Jurkat, Clone E6-1 (cell line): ENCODE measurements at regions not wholly inside any gene's neighbourhood (a gene's known extent, or its start where the extent isn't known, plus 50 kb on each side); places are given as distances from the start of the nearest gene placed in this dataset.
A peak's percentile ranks its signal among the peaks of the same experiment; 100 is the strongest.
"Not testable (repeated sequence)": the region's sequence is repeated elsewhere in the genome, so short reads cannot be mapped to it uniquely, and the experiment has no call there.

Experiments used
- DNase-seq: peaks from one replicate; pipeline ENCODE4 v3.0.0-alpha.2; 2011; ENCODE audit warnings: low read depth, low spot score
- H3K4me3 ChIP-seq: 2 replicates; pipeline ENCODE4 v1.5.1; 2011; ENCODE audit warnings: mild to moderate bottlenecking, low read length, control low read depth, moderate library complexity

DNA sequence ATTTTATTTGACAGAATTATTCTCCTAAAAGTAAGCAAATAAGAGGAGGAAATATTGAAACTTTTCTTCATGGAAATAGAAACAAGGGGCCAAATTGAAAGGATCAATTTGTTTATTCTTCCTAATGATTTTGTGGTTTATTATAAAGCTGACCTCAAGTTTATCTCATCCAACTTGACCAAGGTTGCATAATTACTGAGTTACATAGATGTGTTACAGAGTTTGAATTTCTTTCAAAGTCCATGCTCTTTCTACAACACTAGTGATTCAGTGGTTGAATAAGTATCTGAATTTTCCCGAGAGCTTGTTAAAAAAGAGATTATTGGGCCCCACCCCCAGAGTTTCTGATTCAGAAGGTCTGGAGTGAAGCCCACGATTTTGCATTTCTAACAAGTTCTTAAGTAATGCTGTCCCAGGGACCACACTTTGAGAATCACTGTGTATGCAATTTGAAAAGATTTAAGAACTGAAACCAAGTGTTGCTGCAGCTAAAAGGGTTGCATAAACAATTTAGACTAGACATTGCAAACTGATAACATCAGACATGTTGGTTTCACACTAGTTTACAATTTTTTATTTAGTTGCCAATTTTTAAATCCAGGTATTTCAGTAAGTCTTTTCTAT lies 485.7 kb upstream of the ANO5 start:
- DNase-seq = no peak
- no peak overlapping the region for H3K4me3 ChIP-seq

DNA sequence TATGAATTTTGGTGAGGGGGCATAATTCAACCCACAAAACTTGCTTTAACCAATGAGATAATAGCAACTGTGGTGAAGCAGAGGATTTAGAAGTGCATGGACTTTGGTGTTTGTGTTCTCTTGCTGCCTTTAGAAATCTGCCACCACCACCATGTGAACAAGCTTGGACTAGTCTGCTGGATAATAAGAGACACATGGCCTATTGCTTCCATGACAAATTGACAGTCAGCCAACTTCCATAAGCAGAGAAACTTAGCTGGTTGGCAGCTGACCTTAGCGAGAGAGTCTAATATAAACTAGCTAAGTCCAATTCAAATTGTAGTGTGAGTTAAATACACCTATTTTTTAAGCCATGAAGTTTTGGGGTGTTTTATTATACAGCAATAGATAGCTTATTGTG lies 482.1 kb upstream of the ANO5 start:
- no peak for DNase-seq
- no peak overlapping the region for H3K4me3 ChIP-seq

DNA sequence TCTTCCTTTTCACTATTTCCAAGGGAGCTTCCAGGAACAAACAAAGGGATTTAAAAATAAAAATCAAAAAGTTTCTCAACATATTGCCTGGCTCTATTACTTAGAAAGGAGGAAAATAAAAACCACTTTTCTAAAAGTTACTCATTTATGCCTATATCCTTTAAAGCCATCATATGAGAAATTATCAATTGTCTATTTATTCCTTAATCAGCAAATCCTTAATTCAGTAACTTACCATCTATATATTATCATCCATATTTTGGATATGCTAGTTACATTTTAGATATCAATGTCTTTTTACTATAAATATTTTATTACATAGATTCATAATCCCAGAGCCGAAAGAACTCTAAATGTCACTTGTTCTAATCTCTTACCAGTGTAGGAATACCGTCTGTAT lies 481.5 kb upstream of the ANO5 start:
- DNase-seq = no peak
- no peak overlapping the region for H3K4me3 ChIP-seq

DNA sequence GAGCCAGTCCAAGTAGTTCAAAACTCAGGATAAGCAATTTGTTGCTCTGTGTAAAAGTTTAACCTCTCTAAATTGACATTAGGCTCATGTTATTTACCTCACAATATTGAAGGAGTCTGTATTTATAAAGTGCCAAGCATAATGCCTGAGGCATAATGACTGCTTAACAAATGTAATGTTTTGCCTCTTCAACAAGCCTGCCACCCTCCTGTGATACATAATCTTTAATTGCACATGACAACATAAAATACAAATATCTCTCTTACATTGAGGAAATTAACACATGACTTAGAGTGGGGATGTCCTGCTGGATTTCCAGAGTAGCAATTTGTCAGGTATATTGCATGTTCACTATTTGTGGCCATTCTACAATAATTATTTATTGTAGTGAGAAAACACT lies 469.2 kb upstream of the ANO5 start:
- DNase-seq = no peak
- no peak overlapping the region for H3K4me3 ChIP-seq

DNA sequence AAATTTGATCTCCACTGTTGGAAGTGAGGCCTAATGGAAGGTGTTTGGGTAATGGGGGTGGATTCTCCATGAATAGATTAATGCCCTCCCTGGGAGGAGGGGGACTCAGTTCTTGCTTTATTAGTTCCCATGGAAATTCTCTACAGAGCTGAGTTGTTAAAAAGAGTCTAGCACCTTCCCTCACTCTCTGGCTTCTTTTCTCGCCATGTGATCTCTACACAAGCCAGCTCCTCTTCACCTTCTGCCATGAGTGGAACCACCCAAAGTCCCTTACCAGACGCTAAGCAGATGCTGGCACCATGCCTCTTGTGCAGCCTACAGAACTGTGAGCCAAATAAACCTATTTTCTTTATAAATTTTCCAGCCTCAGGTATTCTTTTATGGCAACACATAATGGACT lies 465.8 kb upstream of the ANO5 start:
- no peak overlapping the region for H3K4me3 ChIP-seq
- no peak for DNase-seq

DNA sequence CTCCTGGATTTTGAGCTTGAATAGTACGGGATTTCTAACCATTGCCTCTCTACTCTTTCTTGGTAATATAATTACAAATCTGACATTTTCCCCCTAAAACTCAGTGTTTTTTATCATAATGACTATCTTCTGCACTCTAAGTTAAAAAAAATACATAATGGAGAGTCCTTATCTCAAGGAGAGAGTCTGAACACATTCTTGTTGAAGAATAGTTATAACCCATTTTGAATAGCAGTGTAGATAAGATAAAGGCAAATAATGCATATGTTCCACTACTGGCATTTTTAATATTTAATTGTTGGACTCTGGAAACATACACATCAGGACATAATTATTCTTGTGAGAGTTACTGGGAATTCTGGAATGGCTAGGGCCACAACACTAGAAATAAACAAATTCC lies 456.5 kb upstream of the ANO5 start:
- H3K4me3 ChIP-seq = no peak overlapping the region
- no peak for DNase-seq

DNA sequence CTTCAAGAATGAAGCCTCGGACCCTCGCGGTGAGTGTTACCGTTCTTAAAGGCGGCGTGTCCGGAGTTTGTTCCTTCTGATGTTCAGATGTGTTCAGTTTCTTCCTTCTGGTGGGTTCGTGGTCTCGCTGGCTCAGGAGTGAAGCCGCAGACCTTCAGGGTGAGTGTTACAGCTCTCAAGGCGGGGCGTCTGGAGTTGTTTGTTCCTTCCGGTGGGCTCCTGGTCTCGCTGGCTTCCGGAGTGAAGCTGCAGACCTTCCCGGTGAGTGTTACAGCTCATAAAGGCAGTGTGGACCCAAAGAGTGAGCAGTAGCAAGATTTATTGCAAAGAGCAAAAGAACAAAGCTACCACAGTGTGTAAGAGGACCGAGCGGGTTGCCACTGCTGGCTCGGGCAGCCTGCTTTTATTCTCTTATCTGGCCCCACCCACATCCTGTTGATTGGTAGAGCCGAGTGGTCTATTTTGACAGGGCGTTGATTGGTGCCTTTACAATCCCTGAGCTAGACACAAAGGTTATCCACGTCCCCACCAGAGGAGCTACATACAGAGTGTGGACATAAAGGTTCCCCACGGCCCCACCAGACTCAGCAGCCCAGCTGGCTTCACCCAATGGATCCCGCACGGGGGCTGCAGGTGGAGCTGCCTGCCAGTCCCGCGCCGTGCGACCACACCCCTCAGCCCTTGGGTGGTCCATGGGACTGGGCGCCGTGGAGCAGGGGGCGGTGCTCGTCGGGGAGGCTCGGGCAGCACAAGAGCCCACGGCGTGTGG lies 440.2 kb upstream of the ANO5 start:
- DNase-seq = peak; percentile 58
- peak overlapping the region; percentile 56 for H3K4me3 ChIP-seq

DNA sequence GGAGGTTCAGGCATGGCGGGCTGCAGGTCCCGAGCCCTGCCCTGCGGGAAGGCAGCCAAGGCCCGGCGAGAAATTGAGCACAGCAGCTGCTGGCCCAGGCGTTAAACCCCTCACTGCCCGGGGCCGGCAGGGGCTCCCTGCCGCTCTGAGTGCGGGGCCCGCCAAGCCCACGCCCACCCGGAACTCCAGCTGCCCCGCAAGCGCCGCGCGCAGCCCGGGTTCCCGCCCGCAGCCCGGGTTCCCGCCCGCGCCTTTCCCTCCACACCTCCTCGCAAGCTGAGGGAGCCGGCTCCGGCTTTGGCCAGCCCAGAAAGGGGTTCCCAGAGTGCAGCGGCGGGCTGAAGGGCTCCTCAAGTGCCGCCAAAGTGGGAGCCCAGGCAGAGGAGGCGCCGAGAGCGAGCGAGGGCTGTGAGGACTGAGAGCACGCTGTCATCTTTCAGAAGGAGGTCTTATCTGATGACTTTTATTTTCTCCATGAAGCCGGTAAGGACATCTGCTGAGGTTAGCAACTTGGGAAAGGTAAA lies 439.6 kb upstream of the ANO5 start:
- not testable (repeated sequence) for DNase-seq
- H3K4me3 ChIP-seq = peak overlapping the region; percentile 56

DNA sequence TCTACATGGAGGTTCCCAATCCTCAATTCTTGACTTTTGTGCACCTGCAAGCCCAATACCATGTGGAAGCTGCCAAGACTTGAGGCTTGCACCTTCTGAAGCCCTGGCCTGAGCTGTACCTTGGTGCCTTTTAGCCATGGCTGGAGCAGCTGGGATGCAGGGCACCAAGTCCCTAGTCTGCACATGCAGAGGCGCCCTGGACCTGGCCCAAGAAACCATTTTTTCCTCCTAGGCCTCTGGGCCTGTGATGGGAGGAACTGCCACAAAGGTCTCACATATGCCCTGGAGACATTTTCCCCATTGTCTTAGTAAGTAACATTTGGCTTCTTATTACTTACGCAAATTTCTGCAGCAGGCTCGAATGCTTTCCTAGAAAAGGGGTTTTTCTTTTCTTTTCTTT lies 431.9 kb upstream of the ANO5 start:
- DNase-seq = no peak
- no peak overlapping the region for H3K4me3 ChIP-seq

DNA sequence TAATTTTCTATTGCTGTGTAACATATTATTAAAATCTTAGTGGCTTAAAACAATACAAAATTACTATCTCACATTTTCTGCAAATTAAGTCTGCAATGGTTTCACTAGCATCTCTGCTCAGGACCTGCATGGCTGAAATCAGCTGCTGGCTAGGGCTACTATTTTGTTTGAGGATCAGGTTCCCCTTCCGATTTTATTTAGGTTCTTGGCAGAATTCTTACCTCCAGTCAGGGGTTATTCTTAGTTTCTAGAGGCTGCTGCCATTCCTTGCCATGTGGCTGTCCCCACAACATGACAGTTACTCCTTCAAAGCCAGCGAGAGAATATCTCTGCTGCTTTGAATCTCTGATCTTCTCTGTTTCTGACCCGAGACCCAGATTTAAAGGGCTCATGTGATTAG lies 424.5 kb upstream of the ANO5 start:
- DNase-seq = no peak

DNA sequence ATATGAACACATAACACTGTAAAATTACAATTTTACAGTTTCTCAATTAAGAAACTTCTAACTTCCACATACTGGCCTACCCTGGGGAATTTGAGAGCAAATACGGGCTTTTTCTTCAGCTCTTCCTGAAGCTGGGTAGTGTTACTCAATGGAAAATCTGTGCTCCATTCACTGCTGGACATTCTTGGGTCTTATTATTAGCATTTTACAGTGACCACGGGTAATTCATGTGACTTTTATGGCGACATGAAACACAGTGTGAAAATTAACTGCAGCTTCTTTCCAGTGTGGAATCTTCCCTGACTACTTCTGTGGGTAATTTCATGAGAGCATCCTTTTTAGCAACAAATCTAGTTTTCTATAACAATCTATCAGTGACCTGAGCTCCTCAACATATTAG lies 423.7 kb upstream of the ANO5 start:
- DNase-seq = no peak
- H3K4me3 ChIP-seq = no peak overlapping the region

More for the DNA sequence above, 424.5 kb upstream of the ANO5 start:
- H3K4me3 ChIP-seq = no peak overlapping the region

DNA sequence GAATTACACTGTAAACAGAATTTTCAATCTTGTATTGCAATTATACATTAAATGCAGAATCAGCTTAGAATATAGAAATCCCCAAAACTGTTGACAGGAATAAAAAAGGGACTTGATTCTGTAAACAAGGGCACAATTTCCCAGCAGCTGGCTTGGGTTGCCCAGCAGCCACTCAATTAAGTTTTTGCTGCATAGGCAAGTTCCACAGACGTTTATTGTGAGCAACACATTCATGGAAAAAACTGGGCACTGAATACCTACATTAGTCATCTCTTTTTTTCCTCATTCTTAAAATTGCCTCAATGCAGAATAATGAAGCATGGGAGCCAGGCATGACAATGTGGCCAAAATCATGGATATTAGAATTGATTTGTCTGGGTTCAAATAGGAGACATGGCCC lies 421.8 kb upstream of the ANO5 start:
- no peak for DNase-seq

DNA sequence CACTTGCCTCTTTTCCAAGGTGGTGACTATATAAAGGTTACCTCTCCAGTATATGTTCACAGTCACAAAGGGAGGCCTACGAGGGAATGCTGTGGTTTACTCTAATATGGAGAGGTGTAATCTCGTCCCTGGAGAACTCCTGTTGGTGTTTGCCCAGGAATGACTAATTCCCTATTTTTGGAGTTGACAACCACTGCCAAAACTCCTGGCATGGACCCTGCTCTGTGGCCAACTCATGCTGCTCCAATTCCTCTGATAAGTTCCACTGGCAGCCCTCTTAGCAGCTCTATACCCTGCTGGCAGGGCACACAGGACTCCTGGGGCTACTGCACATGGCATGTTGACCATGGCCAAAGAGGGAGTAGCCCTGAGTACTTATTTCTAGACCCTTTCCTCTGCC lies 418.7 kb upstream of the ANO5 start:
- no peak for DNase-seq

More for the DNA sequence above, 421.8 kb upstream of the ANO5 start:
- H3K4me3 ChIP-seq = no peak overlapping the region

DNA sequence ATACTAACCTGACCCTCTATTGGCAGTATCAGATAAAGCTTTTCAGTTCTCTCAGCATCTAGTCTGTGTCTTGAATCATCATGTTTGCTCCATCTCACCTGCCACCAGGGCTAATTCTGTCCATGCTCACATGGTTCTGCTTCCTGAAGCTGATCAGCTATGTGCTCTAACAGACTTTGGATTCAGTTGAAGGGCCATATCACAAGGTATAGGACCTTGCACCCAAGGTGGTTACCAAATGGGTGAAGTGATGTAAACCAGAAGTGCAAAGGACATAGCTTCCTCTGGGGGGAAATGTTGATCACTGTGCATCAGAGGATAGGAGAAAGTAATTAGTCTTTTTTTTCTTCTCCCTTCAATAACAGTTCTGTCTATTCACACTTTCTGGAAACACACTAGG lies 417.0 kb upstream of the ANO5 start:
- DNase-seq = no peak
- H3K4me3 ChIP-seq = no peak overlapping the region

More for the DNA sequence above, 418.7 kb upstream of the ANO5 start:
- no peak overlapping the region for H3K4me3 ChIP-seq

DNA sequence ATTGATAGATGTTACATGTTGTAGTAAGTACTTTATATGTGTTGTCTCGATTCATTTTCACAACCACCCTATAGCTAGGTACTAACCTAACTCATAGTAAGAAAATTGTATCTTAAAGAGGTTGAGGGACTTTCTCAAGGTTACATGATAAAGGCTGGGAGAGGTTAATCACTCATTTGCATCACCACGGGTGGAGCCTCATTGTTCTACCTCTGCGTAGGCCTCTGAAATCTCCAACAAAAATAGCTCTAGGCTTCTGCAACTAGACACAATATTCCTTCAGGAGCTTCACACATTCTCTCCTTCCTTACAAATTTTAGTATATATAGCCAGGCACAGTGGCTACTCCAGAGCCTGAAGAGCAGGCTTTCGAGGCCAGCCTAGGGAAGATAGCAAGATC lies 408.9 kb upstream of the ANO5 start:
- no peak for DNase-seq

DNA sequence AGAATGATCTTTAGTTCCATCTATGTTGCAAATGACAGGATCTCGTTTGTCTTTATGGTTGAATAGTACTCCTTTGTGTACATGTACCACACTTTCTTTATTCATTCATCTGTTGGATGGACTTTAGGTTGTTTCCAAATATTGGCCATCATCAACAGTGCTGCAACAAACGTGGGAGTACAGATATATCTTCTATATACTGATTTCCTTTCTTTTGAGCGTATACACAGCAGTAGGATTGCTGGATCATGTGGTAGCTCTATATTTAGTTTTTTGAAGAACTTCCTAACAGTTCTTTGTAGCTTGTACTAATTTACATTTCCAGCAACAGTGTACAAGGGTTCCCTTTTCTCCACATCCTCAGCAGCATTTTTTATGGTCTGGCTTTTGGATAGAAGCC lies 407.5 kb upstream of the ANO5 start:
- no peak overlapping the region for H3K4me3 ChIP-seq
- DNase-seq = no peak

More for the DNA sequence above, 408.9 kb upstream of the ANO5 start:
- no peak overlapping the region for H3K4me3 ChIP-seq

DNA sequence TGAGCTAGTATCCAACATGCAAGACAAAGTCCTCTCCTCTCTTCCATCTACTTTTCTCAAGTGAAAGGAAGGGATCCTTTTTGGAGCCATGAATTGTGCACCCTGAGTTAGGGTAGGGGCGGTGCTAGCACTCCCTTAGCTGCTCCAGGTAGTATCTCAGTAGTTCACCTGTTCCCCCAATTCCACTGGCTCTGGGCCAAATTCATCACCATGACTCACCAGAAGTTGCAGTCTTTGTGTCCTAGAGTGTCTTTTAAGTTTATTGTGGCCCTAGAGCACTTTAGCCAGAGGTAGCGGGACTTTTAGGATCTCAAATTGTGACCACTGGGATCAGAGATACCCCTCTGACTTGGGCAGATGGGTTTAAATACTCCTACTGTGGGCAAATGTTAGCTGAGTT lies 398.6 kb upstream of the ANO5 start:
- no peak for DNase-seq
- no peak overlapping the region for H3K4me3 ChIP-seq

DNA sequence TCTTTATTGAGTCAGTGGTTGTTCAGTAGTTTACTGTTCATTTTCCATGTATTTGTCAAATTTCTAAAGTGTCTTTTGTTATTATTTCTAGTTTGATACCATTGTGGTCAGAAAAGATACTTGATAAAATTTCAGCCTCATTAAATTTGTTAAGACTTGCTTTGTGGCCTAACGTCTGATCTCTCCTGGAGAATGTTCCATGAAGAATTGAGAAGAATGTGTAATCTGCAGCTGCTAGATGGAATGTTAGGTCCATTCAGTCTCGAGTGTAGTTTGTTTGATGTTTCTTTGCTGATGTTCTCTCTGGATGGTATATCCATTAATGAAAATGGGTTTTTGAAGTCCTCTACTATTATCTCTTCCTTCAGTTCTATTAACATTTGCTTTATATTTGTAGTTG lies 394.7 kb upstream of the ANO5 start:
- DNase-seq = no peak
- H3K4me3 ChIP-seq = no peak overlapping the region

DNA sequence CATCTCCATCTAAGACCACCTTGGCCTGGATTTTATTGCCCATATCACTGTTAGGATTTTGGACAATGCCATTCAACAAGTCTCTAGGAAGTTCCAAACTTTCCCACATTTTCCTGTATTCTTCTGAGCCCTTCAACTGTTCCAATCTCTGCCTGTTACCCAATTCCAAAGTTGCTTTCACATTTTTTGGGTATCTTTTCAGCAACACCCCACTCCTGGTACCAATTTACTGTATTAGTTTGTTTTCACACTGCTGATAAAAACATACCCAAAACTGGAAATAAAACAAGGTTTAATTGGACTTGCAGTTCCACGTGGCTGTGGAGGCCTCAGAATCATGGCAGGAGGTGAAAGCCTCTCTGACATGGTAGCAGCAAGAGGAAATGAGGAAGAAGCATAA lies 388.4 kb upstream of the ANO5 start:
- DNase-seq, H3K4me3 ChIP-seq: not testable (repeated sequence)

DNA sequence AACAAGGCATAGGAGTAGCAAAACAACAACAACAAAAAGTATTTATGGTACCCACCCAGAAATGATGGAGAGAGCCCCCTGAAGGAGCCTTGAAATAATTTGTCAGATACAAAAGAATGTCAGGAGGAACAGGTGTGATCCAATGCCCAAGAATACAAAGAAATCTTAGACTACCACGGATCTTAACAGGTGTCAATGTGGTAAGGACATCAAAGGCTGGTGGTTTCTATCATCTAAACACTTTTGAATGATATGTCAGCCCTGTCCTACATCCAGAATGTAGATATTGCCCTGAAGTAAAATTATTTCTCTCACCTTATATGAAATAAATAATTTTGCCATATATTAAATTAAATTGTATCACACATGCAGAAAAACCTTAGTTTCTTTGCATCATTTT lies 386.4 kb upstream of the ANO5 start:
- DNase-seq = peak; percentile 73
- H3K4me3 ChIP-seq = no peak overlapping the region

DNA sequence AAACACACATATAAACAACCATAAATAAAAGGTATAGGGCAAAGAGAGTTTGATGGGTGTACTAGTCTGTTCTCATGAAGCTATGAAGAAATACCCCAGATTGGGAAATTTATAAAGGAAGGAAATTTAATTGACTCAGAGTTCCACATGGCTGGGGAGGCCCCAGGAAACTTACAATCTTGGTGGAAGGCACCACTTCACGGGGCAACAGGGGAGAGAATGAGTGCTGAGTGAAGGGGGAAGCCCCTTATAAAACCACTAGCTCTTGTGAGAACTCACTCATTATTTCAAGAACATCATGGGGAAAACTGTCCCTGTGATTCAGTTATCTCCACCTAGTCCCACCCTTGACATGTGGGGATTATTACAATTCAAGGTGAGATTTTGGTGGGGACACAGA lies 385.9 kb upstream of the ANO5 start:
- DNase-seq = no peak

More for the DNA sequence above, 385.9 kb upstream of the ANO5 start:
- H3K4me3 ChIP-seq = no peak overlapping the region
